BJ (cell line): ENCODE measurements at regions not wholly inside any gene's neighbourhood (a gene's known extent, or its start where the extent isn't known, plus 50 kb on each side); places are given as distances from the start of the nearest gene placed in this dataset.
"Not testable (repeated sequence)": the region's sequence is repeated elsewhere in the genome, so short reads cannot be mapped to it uniquely, and the experiment has no call there.

Experiments
- CTCF ChIA-PET: fragments of 350-600 bp; formaldehyde crosslinking; extraction: SDS; loops from one replicate; lab custom pipeline; 2021; ENCODE audit warnings: antibody characterized with exemption, inconsistent platforms; lab: Yijun Ruan, JAX
- POLR2A ChIA-PET: fragments of 300-600 bp; sonication (Branson Sonifier 250); formaldehyde crosslinking; extraction: SDS; loops from one replicate; lab custom pipeline; 2021; ENCODE audit warnings: antibody characterized with exemption; lab: Charles Lee
- DNase-seq: peaks from one replicate; pipeline ENCODE4 v3.0.0-alpha.2; 2011; ENCODE audit warnings: low read depth
- H3K27me3 ChIP-seq: 2 replicates; pipeline ENCODE4 v1.6.0; 2011; ENCODE audit warnings: low read length; ENCODE audit not compliant: control insufficient read depth, insufficient read depth
- H3K36me3 ChIP-seq: 2 replicates; pipeline ENCODE4 v1.5.1; 2011; ENCODE audit warnings: low read length; ENCODE audit not compliant: control insufficient read depth, insufficient read depth
- H3K4me3 ChIP-seq: 2 replicates; pipeline ENCODE4 v1.5.1; 2011; ENCODE audit warnings: low read depth, mild to moderate bottlenecking, control low read depth, low read length
- CTCF ChIP-seq: IDR thresholded peaks from 2 replicates; pipeline ENCODE4 v1.5.1; 2011; ENCODE audit warnings: low read depth, mild to moderate bottlenecking, control low read depth, inconsistent platforms, low read length, moderate library complexity; ENCODE audit not compliant: insufficient read depth

DNA sequence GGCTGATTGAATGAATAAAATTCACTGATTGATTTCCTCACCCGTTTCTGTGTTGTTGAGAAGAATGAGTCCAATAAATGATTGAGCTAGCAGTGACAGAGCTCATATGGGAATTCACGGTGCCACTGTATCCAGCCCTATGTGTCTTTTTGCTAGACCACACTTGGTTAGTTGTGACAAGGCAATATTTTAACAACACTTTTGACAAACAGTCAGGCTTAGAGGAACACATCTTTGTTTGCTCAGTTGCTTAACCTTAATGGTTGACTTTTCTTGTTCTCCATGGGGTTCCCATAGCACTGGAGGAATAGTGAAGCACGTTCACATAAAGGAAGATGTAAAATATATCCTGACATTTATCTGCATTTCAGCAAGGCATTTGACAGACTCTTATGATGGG lies 273.9 kb upstream of the DEPDC1 start:
- POLR2A ChIA-PET, result no interaction called here
- CTCF ChIA-PET, result no interaction called here

DNA sequence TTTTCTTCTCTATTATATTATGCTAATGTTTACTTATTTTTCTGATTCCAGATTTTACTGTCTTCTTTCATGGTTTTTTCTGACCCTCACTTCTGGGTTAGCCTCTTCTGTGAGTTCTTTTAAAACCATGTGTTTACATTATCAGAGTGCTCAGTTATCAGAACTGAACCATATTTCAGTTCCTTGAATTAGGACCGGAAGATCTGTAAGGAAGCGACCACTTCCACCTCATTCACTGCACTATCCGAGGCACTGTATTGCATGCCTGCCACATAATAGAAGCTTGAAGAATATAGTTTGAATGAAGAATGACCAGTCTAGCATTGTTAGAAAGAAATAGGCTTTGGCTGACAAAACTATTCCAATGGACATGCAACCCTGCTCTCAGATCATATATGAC lies 281.0 kb upstream of the DEPDC1 start:
- POLR2A ChIA-PET, result no interaction called here
- no peak for DNase-seq

More for the DNA sequence above, 273.9 kb upstream of the DEPDC1 start:
- H3K27me3 ChIP-seq, result no peaks in the 10 kb centered on the region
- H3K4me3 ChIP-seq, result no peak overlapping the region
- no peak for TF ChIP-seq CTCF
- H3K36me3 ChIP-seq, result no peaks in the 10 kb centered on the region
- no peak for DNase-seq

DNA sequence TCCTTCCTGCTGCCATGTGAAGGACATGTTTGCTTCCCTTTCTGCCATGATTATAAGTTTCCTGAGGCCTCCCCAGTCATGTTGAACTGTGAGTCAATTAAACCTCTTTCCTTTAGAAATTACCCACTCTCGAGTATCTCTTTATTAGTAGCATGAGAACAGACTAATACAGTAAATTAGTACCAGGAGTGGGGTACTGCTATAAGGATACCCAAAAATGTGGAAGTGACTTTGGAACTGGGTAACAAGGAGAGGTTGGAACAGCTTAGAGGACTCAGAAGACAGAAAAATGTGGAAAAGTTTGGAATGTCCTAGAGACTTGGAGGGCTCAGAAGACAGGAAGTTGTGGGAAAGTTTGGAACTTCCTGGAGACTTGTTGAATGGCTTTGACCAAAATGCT lies 283.0 kb upstream of the DEPDC1 start:
- POLR2A ChIA-PET, CTCF ChIA-PET: not testable (repeated sequence)

More for the DNA sequence above, 281.0 kb upstream of the DEPDC1 start:
- Histone ChIP-seq H3K36me3 (no peaks in the 10 kb centered on the region), H3K27me3 (no peaks in the 10 kb centered on the region), H3K4me3 (no peak overlapping the region)
- TF ChIP-seq CTCF, result no peak
- CTCF ChIA-PET, result no interaction called here

DNA sequence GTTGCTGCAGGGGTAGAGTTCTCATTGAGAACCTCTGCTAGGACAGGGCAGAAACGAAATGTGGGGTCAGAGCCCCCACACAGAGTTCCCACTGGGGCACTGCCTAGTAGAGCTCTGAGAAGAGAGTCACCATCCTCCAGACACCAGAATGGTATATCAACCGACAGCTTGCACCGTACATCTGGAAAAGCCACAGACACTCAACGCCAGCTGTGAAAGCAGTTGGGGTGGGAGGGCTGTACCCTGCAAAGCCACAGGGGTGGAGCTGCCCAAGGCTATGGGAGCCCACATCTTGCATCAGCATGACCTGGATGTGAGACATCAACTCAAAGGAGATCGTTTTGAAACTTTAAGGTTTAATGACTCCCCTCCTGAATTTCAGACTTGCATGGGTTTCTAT lies 284.0 kb upstream of the DEPDC1 start:
- no peak overlapping the region for H3K4me3 ChIP-seq
- DNase-seq, result no peak
- POLR2A ChIA-PET, result no interaction called here
- H3K36me3 ChIP-seq, result no peaks in the 10 kb centered on the region
- no peaks in the 10 kb centered on the region for H3K27me3 ChIP-seq
- no peak for TF ChIP-seq CTCF
- CTCF ChIA-PET, result no interaction called here

More for the DNA sequence above, 283.0 kb upstream of the DEPDC1 start:
- not testable (repeated sequence) for DNase-seq, H3K4me3 ChIP-seq, H3K27me3 ChIP-seq, H3K36me3 ChIP-seq

- H3K36me3 ChIP-seq, result no peaks in the 10 kb centered on the region
- H3K27me3 ChIP-seq, result no peaks in the 10 kb centered on the region
- no peak for TF ChIP-seq CTCF
- H3K4me3 ChIP-seq, result no peak overlapping the region
- POLR2A ChIA-PET, result no interaction called here
- no peak for DNase-seq
- CTCF ChIA-PET, result no interaction called here
Observed at GRCh38 chr1:68782890-68783289, 286.0 kb upstream of the DEPDC1 start.

GRCh38 chr1:68785328-68785727 lies 288.4 kb upstream of the DEPDC1 start:
- ChIA-PET CTCF (no interaction called here), POLR2A (no interaction called here)
- Histone ChIP-seq H3K36me3 (no peaks in the 10 kb centered on the region), H3K4me3 (no peak overlapping the region), H3K27me3 (no peaks in the 10 kb centered on the region)
- no peak for DNase-seq
- TF ChIP-seq CTCF, result no peak
